ENCODE measurements at regions not wholly inside any gene's neighbourhood (a gene's known extent, or its start where the extent isn't known, plus 50 kb on each side); places are given as distances from the start of the nearest gene placed in this dataset.

DNA sequence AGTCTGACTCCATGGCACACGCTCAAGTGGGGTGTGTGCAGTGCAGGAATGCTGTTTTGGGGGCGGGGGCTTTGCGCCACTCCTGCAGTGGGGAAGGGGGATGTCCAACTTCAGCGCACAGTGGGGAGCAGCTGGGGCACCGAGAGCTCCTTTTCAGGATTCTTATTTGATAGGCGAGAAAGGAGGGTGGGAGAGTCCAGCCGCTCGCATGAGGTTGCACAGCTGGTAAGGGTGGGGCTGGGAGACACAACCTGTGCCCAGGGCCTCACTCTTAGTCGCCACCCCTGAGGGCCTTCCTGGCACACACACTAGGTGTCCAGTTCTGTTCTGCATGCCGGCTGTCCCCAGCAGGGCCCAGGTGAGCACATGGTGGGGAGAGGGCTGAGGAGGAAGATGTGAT is 190.8 kb downstream of the UQCRFS1 start:
- TF ChIP-seq CTCF (IDR thresholded peaks at IDR 0.05) = no peak
- TF ChIP-seq POLR2A (IDR thresholded peaks at IDR 0.05) = no peak

Data from heart left ventricle (tissue), 13 donors.